Trophoblast cell (in vitro differentiated cells and primary cell): ENCODE measurements at regions not wholly inside any gene's neighbourhood (a gene's known extent, or its start where the extent isn't known, plus 50 kb on each side); places are given as distances from the start of the nearest gene placed in this dataset.

ENCODE experiments used
- DNase-seq, 2 donors: peaks; one replicate each; pipeline ENCODE4 v3.0.0-alpha.2; 2016
- H2AFZ ChIP-seq: 2 replicates; pipeline ENCODE4 v1.6.1; 2013; ENCODE audit warnings: low read length, moderate library complexity, mild to moderate bottlenecking; ENCODE audit not compliant: insufficient read depth, poor library complexity
- H2AK5ac ChIP-seq: 2 replicates; pipeline ENCODE4 v1.6.1; 2013; ENCODE audit warnings: mild to moderate bottlenecking, low read length
- H2BK120ac ChIP-seq: 2 replicates; pipeline ENCODE4 v1.6.1; 2013; ENCODE audit warnings: low read length, mild to moderate bottlenecking, moderate library complexity; ENCODE audit not compliant: insufficient read depth, poor library complexity
- H2BK12ac ChIP-seq: 2 replicates; pipeline ENCODE4 v1.6.1; 2013; ENCODE audit warnings: mild to moderate bottlenecking, low read length, moderate library complexity
- H2BK5ac ChIP-seq: 2 replicates; pipeline ENCODE4 v1.6.1; 2013; ENCODE audit warnings: low read length, low read depth, moderate library complexity, mild to moderate bottlenecking; ENCODE audit not compliant: poor library complexity
- H3K14ac ChIP-seq: 2 replicates; pipeline ENCODE4 v1.6.1; 2013; ENCODE audit warnings: mild to moderate bottlenecking, low read length
- H3K18ac ChIP-seq: 2 replicates; pipeline ENCODE4 v1.6.1; 2013; ENCODE audit warnings: mild to moderate bottlenecking, low read length
- H3K23ac ChIP-seq: 2 replicates; pipeline ENCODE4 v1.6.1; 2013; ENCODE audit warnings: low read length
- H3K27ac ChIP-seq: 2 replicates; pipeline ENCODE4 v1.5.1; 2013; ENCODE audit warnings: low read depth, mild to moderate bottlenecking, inconsistent platforms, low read length, moderate library complexity
- H3K27me3 ChIP-seq: 2 replicates; pipeline ENCODE4 v1.6.1; 2013; ENCODE audit warnings: inconsistent platforms, mild to moderate bottlenecking, low read length, moderate library complexity; ENCODE audit not compliant: insufficient read depth
- H3K36me3 ChIP-seq, 2 experiments: 1 replicate in 1 of 2; 2 replicates in 1 of 2; pipeline ENCODE4 v1.6.1; 2013; ENCODE audit warnings: low read length in 2 of 2, mild to moderate bottlenecking in 2 of 2, moderate library complexity in 1 of 2; ENCODE audit not compliant: insufficient read depth in 2 of 2, control insufficient read depth in 1 of 2
- H3K4ac ChIP-seq: 2 replicates; pipeline ENCODE4 v1.6.1; 2013; ENCODE audit warnings: low read depth, mild to moderate bottlenecking, low read length, moderate library complexity
- H3K4me1 ChIP-seq, 2 experiments: 1 replicate in 1 of 2; 2 replicates in 1 of 2; pipeline ENCODE4 v1.6.1; 2013; ENCODE audit warnings: low read length in 2 of 2, mild to moderate bottlenecking in 2 of 2, moderate library complexity in 1 of 2; ENCODE audit not compliant: insufficient read depth in 2 of 2, control insufficient read depth in 1 of 2
- H3K4me2 ChIP-seq: 2 replicates; pipeline ENCODE4 v1.6.1; 2013; ENCODE audit warnings: inconsistent platforms, mild to moderate bottlenecking, low read length, moderate library complexity
- H3K4me3 ChIP-seq: 2 replicates; pipeline ENCODE4 v1.5.1; 2013; ENCODE audit warnings: mild to moderate bottlenecking, low read depth, low read length, inconsistent platforms
- H3K79me1 ChIP-seq: one replicate; pipeline ENCODE4 v1.6.1; 2013; ENCODE audit warnings: low read length
- H3K79me2 ChIP-seq: 2 replicates; pipeline ENCODE4 v1.6.1; 2013; ENCODE audit warnings: low read length, mild to moderate bottlenecking; ENCODE audit not compliant: control insufficient read depth, insufficient read depth, poor library complexity
- H3K9ac ChIP-seq: 2 replicates; pipeline ENCODE4 v1.6.1; 2013; ENCODE audit warnings: mild to moderate bottlenecking, low read length
- H3K9me3 ChIP-seq: 2 replicates; pipeline ENCODE4 v1.6.1; 2013; ENCODE audit warnings: low read depth, mild to moderate bottlenecking, control low read depth, inconsistent platforms, low read length; ENCODE audit not compliant: insufficient read depth
- H4K12ac ChIP-seq: 2 replicates; pipeline ENCODE4 v1.6.1; 2013; ENCODE audit warnings: low read depth, mild to moderate bottlenecking, low read length, moderate library complexity
- H4K8ac ChIP-seq: 2 replicates; pipeline ENCODE4 v1.6.1; 2013; ENCODE audit warnings: low read depth, mild to moderate bottlenecking, low read length, moderate library complexity
- H4K91ac ChIP-seq: one replicate; pipeline ENCODE4 v1.6.1; 2013; ENCODE audit warnings: low read depth, mild to moderate bottlenecking, low read length, moderate library complexity
- WGBS: extraction: QIAGEN DNeasy Blood & Tissue Kit; methylation state at CpG from one replicate; pipeline ENCODE4 v1.1.7; 2013; ENCODE audit warnings: missing lambda C conversion rate; ENCODE audit not compliant: insufficient read length, insufficient coverage; ENCODE audit errors: extremely low coverage; 5-methylcytosine and 5-hydroxymethylcytosine counted together

DNA sequence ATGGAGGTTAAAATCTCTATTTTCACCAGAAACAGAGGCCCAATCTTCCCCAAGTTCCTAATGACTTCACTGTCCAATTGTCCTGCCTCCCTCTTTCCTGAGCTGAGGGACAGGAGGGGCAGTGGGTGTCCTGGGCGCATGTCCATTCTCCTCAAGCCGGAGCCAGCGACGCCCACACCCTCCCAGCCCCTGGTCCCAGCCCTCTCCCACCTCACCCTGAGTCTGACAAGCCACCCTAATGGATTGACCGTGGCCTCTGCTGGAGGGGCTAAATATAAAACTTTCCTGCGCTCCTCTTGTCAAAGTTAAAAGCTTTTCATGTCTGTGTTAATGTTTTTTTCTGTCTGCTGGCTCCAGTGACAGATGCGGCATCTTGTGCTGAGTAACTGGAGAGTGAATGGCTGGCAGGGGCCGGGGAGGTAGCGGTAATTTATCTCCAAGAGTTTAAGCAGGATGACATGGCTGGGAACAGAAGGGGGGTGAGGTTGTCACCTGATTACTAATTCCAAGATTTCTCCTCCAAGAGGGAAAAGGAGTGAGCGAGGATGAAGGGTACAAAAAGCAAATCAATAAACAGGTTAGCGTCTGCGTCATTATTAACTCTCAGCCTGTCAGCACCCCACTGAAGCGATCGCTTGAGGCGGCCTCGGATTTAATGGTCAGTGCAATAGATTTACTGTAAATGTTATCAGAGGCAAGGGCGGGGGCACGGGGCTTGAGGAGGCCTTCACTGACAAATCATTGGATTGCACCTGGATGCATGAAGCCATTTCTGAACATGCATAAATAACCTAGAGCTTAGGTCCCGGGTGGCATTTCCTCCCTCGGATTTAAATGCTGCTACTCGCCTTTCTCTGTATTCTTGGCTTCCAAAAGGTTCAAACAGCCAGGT, 118.1 kb upstream of the MAFB start:
- H3K79me1 ChIP-seq, result no peaks in the 10 kb centered on the region
- no peak overlapping the region for H2BK5ac ChIP-seq
- H3K4me2 ChIP-seq, result no peak overlapping the region
- H4K91ac ChIP-seq, result no peak overlapping the region
- H3K36me3 ChIP-seq, result no peaks in the 10 kb centered on the region
- DNase-seq, result no peak
- H2AK5ac ChIP-seq, result no peak overlapping the region
- H3K23ac ChIP-seq, result no peak overlapping the region
- no peak overlapping the region for H3K27ac ChIP-seq
- H3K4me3 ChIP-seq, result no peak overlapping the region
- H4K8ac ChIP-seq, result no peak overlapping the region
- no CpG with 5 or more reads among the region's 21 CpGs for WGBS
- H3K4me1 ChIP-seq, result no peaks in the 10 kb centered on the region
- H3K9ac ChIP-seq, result no peak overlapping the region
- no peak overlapping the region for H2BK12ac ChIP-seq
- H3K14ac ChIP-seq, result no peak overlapping the region
- no peak overlapping the region for H3K4ac ChIP-seq
- H3K9me3 ChIP-seq, result peaks cover 4% of the 10 kb centered on the region
- H3K79me2 ChIP-seq, result no peaks in the 10 kb centered on the region
- no peak overlapping the region for H2BK120ac ChIP-seq
- no peaks in the 10 kb centered on the region for H3K27me3 ChIP-seq
- H3K18ac ChIP-seq, result no peak overlapping the region
- H2AFZ ChIP-seq, result no peak overlapping the region
- no peak overlapping the region for H4K12ac ChIP-seq

DNA sequence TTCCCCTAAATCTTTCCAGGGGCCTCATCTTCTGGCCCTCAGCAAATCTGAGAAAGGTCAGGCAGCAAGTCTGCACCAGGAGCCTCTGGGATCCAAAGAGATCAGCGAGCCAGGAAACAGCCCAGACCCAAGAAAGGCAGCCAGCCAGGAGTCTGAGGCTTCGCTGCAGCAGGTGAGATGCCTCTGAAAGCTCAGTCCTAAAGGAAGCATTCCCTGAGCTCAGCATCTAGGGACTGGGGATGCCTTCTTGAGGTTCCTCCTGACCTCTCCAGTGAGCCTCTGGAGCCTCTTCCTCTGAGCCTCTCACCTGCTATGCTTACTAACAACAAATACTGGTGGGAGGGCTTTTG, 118.8 kb upstream of the MAFB start:
- WGBS, result no CpG with 5 or more reads among the region's 2 CpGs
- no peak overlapping the region for H2BK12ac ChIP-seq
- H3K4me1 ChIP-seq, result no peaks in the 10 kb centered on the region
- no peak for DNase-seq
- no peaks in the 10 kb centered on the region for H3K79me2 ChIP-seq
- no peak overlapping the region for H2BK120ac ChIP-seq
- no peak overlapping the region for H3K4me3 ChIP-seq
- no peak overlapping the region for H3K14ac ChIP-seq
- no peak overlapping the region for H3K9ac ChIP-seq
- no peak overlapping the region for H3K27ac ChIP-seq
- no peaks in the 10 kb centered on the region for H3K36me3 ChIP-seq
- no peak overlapping the region for H4K8ac ChIP-seq
- no peak overlapping the region for H3K4me2 ChIP-seq
- no peak overlapping the region for H4K12ac ChIP-seq
- H3K79me1 ChIP-seq, result no peaks in the 10 kb centered on the region
- no peak overlapping the region for H2BK5ac ChIP-seq
- H3K18ac ChIP-seq, result no peak overlapping the region
- no peak overlapping the region for H4K91ac ChIP-seq
- peaks cover 4% of the 10 kb centered on the region for H3K9me3 ChIP-seq
- H3K27me3 ChIP-seq, result no peaks in the 10 kb centered on the region
- no peak overlapping the region for H2AFZ ChIP-seq
- H2AK5ac ChIP-seq, result no peak overlapping the region
- no peak overlapping the region for H3K23ac ChIP-seq
- H3K4ac ChIP-seq, result no peak overlapping the region

DNA sequence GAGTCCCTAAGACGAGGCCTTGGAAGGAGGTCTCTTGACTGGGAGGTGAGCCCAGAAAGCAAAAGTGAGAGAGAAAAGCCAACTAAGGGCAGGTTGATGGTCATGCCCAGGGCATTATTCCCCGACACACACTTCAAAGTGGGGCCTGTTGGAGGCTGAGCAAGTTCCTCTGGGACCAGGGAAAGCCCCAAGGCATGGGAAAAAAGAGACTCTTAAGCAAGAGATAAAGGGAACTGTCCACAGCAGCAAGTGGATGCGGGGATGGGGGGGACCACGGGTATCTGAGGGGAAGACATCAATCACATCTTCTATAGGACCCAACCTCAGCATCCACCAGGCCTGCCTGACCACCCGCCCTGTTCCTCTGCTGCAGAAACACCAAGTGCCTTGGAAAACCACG, 119.9 kb upstream of the MAFB start:
- Histone ChIP-seq H3K23ac (no peak overlapping the region), H2AFZ (no peak overlapping the region), H3K14ac (no peak overlapping the region), H4K12ac (no peak overlapping the region), H2BK120ac (no peak overlapping the region), H3K27ac (no peak overlapping the region), H4K8ac (no peak overlapping the region), H3K4me2 (no peak overlapping the region), H3K36me3 (no peaks in the 10 kb centered on the region), H3K9me3 (peaks cover 2% of the 10 kb centered on the region), H4K91ac (no peak overlapping the region), H3K4ac (no peak overlapping the region), H3K9ac (no peak overlapping the region), H3K79me2 (no peaks in the 10 kb centered on the region), H2BK12ac (no peak overlapping the region), H2AK5ac (no peak overlapping the region), H2BK5ac (no peak overlapping the region), H3K4me1 (no peaks in the 10 kb centered on the region), H3K27me3 (no peaks in the 10 kb centered on the region), H3K18ac (no peak overlapping the region), H3K4me3 (no peak overlapping the region), H3K79me1 (no peaks in the 10 kb centered on the region)
- WGBS, result no CpG with 5 or more reads among the region's 6 CpGs
- no peak for DNase-seq

DNA sequence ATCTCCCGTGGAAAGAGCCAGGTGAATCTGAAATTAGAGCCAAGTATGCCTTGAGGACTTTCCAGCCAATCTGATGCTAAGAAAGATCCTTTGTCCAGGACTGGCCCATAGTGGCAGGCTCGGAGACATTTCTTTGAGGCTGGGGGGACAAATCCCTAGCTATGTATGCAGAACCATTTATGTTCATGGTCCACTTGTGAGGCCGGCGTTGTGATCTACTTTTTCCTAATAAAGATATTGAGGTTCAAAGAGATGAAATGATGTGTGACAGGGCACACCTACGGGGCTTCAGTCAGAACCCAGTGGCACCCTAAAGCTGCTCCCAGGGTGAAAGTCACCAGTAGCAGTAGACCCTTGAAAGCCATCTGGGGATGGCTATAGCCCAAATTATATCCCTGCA, 120.3 kb upstream of the MAFB start:
- Histone ChIP-seq H2AFZ (no peak overlapping the region), H3K4me2 (no peak overlapping the region), H3K23ac (no peak overlapping the region), H2BK12ac (no peak overlapping the region), H3K4me3 (no peak overlapping the region), H3K79me2 (no peaks in the 10 kb centered on the region), H3K79me1 (no peaks in the 10 kb centered on the region), H2AK5ac (no peak overlapping the region), H3K27ac (no peak overlapping the region), H2BK5ac (no peak overlapping the region), H3K36me3 (no peaks in the 10 kb centered on the region), H4K8ac (no peak overlapping the region), H3K14ac (no peak overlapping the region), H3K9ac (no peak overlapping the region), H3K9me3 (peaks cover 2% of the 10 kb centered on the region), H4K12ac (no peak overlapping the region), H3K18ac (no peak overlapping the region), H3K4ac (no peak overlapping the region), H3K27me3 (no peaks in the 10 kb centered on the region), H3K4me1 (no peaks in the 10 kb centered on the region), H4K91ac (no peak overlapping the region), H2BK120ac (no peak overlapping the region)
- no peak for DNase-seq
- no CpG with 5 or more reads among the region's 5 CpGs for WGBS
